ENCODE measurements at regions not wholly inside any gene's neighbourhood (a gene's known extent, or its start where the extent isn't known, plus 50 kb on each side); places are given as distances from the start of the nearest gene placed in this dataset.
A peak's percentile ranks its signal among the peaks of the same experiment; 100 is the strongest.

DNA sequence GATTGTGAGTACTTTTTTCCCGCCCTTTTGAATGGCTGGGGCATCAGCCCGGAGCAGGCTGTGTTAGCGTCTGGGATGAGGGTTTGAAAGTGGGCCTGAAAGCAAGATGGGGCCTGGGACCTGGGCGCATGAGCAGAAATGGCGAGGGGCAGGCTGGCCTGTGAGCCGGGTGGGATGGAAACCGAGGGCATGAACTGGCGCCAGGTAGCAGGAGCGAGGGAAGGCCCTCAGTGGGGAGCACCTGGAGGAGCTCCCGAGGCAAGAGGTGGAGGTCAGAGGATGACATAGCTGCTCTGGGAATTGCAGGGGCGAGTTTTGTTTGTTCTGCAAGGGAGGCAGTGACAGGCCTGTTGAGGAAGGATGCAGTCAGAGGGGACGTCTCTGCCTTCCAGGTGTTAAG, 68.6 kb downstream of the RGS12 start:
- DNase-seq = no peak
- intact Hi-C loops (cut with DNase I) = no loop called here
- Histone ChIP-seq H3K9me3 (peaks cover 0 to 9% (median 0%) of the 10 kb centered on the region in 12 donors), H3K27me3 (no peaks in the 10 kb centered on the region), H3K36me3 (no peaks in the 10 kb centered on the region), H3K4me3 (no peak overlapping the region), H3K4me1 (peaks cover 0 to 21% (median 0%) of the 10 kb centered on the region in 12 donors), H3K27ac (no peak overlapping the region)
- WGBS, 4 donors = 95 to 98% (median 97%) methylated on average over 12 of the region's 12 CpGs
- TF ChIP-seq, protein P1, sequence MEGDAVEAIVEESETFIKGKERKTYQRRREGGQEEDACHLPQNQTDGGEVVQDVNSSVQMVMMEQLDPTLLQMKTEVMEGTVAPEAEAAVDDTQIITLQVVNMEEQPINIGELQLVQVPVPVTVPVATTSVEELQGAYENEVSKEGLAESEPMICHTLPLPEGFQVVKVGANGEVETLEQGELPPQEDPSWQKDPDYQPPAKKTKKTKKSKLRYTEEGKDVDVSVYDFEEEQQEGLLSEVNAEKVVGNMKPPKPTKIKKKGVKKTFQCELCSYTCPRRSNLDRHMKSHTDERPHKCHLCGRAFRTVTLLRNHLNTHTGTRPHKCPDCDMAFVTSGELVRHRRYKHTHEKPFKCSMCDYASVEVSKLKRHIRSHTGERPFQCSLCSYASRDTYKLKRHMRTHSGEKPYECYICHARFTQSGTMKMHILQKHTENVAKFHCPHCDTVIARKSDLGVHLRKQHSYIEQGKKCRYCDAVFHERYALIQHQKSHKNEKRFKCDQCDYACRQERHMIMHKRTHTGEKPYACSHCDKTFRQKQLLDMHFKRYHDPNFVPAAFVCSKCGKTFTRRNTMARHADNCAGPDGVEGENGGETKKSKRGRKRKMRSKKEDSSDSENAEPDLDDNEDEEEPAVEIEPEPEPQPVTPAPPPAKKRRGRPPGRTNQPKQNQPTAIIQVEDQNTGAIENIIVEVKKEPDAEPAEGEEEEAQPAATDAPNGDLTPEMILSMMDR (IDR thresholded peaks at IDR 0.05) = no peak
- TF ChIP-seq POLR2A (IDR thresholded peaks at IDR 0.05) = no peak
- no peak for ATAC-seq

DNA sequence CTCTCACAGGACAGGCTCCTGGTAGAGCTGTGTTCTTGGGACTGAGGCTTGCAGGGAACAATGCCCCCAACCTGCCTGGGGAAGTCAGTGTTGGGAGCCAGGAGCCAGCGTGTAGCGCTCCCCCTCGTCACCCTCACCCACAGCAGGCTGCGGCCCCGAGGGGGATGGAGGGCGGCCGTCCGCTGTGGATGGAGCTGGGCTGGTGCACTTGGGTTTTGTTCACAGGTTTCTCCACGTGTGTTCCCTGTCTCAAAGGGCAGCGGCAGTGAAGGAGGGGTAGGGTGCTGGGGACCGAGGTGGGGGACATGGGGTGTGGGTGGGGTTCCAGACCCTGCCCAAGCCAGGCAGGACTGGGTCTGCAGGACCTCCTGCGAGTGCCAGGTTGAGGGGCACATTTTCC, 69.1 kb downstream of the RGS12 start:
- H3K36me3 ChIP-seq = no peaks in the 10 kb centered on the region
- intact Hi-C loops (cut with DNase I) = no loop called here
- TF ChIP-seq, protein P1 (IDR thresholded peaks at IDR 0.05) = no peak
- TF ChIP-seq POLR2A (IDR thresholded peaks at IDR 0.05) = no peak
- no peaks in the 10 kb centered on the region for H3K27me3 ChIP-seq
- 92 to 100% (median 97%) methylated on average over 4 to 12 of the region's 12 CpGs for WGBS, 4 donors
- peaks cover 0 to 21% (median 0%) of the 10 kb centered on the region in 12 donors for H3K4me1 ChIP-seq
- H3K27ac ChIP-seq = no peak overlapping the region
- no peak overlapping the region for H3K4me3 ChIP-seq
- DNase-seq (no peak), ATAC-seq (no peak)
- peaks cover 0 to 9% (median 0%) of the 10 kb centered on the region in 12 donors for H3K9me3 ChIP-seq

DNA sequence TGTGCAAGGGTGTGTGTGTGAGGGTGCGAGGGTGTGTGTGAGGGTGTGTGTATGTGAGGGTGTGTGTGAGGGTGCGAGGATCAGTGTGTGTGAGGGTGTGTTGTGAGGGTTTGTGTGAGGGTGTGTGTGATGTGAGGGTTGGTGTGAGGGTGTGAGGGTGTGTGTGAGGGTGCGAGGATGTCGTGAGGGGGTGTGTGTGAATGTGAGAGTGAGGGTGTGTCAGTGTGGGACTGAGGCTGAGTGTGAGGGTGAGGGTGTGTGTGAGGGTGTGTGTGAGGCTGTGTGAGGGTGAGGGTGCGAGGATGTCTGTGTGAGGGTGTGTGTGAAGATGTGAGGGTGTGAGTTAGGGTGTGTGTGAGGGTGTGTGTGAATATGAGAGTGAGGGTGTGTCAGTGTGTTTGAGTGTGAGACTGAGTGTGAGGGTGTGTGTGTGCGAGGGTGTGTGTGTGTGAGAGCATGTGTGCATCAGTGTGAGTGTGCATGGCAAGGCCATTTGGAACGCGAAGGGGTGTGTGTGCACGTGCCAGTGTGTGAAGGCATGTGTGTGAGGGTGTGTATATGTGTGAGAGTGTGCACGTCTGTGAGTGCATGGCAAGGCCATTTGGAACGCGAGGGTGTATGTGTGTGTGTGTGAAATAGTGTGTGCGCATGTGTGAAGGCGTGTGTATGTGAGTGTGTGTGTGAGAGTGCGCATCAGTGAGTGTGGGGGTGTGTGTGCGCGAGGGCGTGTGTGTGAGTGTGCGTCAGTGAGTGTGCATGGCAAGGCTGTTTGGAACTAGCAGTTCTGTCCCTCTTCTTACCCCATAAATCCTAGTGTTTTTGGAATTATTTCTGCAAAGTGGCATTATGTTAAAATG, 69.8 kb downstream of the RGS12 start:
- H3K4me3 ChIP-seq = no peak overlapping the region
- H3K27ac ChIP-seq = no peak overlapping the region
- TF ChIP-seq POLR2A (IDR thresholded peaks at IDR 0.05) = no peak
- TF ChIP-seq, protein P1 (IDR thresholded peaks at IDR 0.05) = no peak
- DNase-seq (no peak), ATAC-seq (peak in 1 of 4 donors; percentile 17)
- no peaks in the 10 kb centered on the region for H3K36me3 ChIP-seq
- peaks cover 0 to 21% (median 0%) of the 10 kb centered on the region in 12 donors for H3K4me1 ChIP-seq
- no peaks in the 10 kb centered on the region for H3K27me3 ChIP-seq
- intact Hi-C loops (cut with DNase I) = no loop called here
- peaks cover 0 to 4% (median 0%) of the 10 kb centered on the region in 12 donors for H3K9me3 ChIP-seq
- WGBS, 4 donors = 96 to 97% (median 97%) methylated on average over 19 of the region's 19 CpGs

GRCh38 chr4:3363411-3364141, 70.8 kb downstream of the RGS12 start:
- WGBS, 4 donors = 90 to 95% (median 94%) methylated on average over 30 of the region's 30 CpGs
- no peaks in the 10 kb centered on the region for H3K36me3 ChIP-seq
- H3K27me3 ChIP-seq = no peaks in the 10 kb centered on the region
- no peaks in the 10 kb centered on the region for H3K9me3 ChIP-seq
- ATAC-seq = no peak
- peaks cover 0 to 13% (median 0%) of the 10 kb centered on the region in 12 donors for H3K4me1 ChIP-seq
- no peak overlapping the region for H3K4me3 ChIP-seq
- no peak for DNase-seq
- intact Hi-C loops (cut with DNase I) = no loop called here
- no peak overlapping the region for H3K27ac ChIP-seq
- TF ChIP-seq, protein P1 (IDR thresholded peaks at IDR 0.05) = no peak
- TF ChIP-seq POLR2A (IDR thresholded peaks at IDR 0.05) = no peak

Data from heart left ventricle (tissue), 16 donors.